ENCODE measurements at regions not wholly inside any gene's neighbourhood (a gene's known extent, or its start where the extent isn't known, plus 50 kb on each side); places are given as distances from the start of the nearest gene placed in this dataset.
A peak's percentile ranks its signal among the peaks of the same experiment; 100 is the strongest.

GRCh38 chr10:29007748-29008610, 280.9 kb upstream of the LYZL1 start:
- no peak overlapping the region for H3K4me3 ChIP-seq (ENCODE audit: low read depth, low read length)
- no peak for DNase-seq (ENCODE audit: low read depth)
- TF ChIP-seq, protein P1, sequence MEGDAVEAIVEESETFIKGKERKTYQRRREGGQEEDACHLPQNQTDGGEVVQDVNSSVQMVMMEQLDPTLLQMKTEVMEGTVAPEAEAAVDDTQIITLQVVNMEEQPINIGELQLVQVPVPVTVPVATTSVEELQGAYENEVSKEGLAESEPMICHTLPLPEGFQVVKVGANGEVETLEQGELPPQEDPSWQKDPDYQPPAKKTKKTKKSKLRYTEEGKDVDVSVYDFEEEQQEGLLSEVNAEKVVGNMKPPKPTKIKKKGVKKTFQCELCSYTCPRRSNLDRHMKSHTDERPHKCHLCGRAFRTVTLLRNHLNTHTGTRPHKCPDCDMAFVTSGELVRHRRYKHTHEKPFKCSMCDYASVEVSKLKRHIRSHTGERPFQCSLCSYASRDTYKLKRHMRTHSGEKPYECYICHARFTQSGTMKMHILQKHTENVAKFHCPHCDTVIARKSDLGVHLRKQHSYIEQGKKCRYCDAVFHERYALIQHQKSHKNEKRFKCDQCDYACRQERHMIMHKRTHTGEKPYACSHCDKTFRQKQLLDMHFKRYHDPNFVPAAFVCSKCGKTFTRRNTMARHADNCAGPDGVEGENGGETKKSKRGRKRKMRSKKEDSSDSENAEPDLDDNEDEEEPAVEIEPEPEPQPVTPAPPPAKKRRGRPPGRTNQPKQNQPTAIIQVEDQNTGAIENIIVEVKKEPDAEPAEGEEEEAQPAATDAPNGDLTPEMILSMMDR (IDR thresholded peaks at IDR 0.05; ENCODE audit: insufficient read depth, low read depth, low read length) = no peak

- no peak overlapping the region for H3K4me3 ChIP-seq (ENCODE audit: low read depth, low read length)
- TF ChIP-seq, protein P1 (IDR thresholded peaks at IDR 0.05; ENCODE audit: insufficient read depth, low read depth, low read length) = no peak
- DNase-seq (ENCODE audit: low read depth) = no peak
Measured at GRCh38 chr10:29009464-29009863, 279.4 kb upstream of the LYZL1 start.

DNA sequence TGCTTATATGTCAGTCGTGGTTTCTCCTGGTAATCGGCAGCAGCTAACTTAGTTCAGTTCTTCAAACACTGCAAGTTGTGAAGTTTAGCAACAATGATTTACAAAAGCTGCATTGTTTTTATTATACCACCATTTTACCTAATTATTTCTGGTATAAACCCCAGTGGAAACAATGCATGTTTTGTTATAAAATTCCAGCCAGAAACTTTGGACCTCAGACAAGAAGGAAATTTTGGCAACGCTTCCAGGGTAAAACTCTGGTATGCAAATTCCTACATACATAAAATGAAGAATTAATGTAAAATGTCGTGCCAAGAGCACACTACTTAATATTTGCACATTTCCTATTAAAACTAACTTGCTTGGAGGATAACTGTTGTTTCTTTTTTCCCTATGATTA, 277.4 kb upstream of the LYZL1 start:
- DNase-seq (ENCODE audit: low read depth) = no peak
- TF ChIP-seq, protein P1 (IDR thresholded peaks at IDR 0.05; ENCODE audit: insufficient read depth, low read depth, low read length) = no peak
- H3K4me3 ChIP-seq (ENCODE audit: low read depth, low read length) = no peak overlapping the region

DNA sequence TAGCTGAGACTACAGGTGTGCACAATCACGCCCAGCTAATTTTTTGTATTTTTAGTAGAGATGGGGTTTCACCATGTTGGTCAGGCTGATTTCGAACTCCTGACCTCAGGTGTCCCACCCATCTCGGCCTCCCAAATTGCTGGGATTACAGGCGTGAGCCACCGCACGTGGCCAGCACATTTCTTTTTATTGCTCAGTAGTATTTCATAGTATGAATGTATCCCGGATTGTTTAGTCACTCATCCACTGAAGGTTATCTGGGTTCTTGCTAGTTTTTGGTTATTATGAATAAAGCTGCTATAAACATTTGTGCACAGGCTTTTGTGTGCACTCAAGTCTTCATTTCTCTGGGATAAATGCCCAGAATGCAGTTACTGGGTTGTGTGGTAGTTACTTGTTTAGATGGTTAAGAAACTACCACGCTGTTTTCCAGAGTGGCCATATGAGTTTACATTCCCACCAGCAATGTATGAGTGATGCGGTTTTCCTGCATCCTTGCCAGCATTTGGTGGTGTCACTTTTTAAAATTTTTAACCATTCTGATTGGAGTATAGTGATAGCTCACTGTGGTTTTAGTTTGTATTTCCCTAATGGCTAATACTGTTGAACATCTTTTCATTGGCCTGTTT, 275.8 kb upstream of the LYZL1 start:
- peak; percentile 31 for DNase-seq (ENCODE audit: low read depth)
- no peak overlapping the region for H3K4me3 ChIP-seq (ENCODE audit: low read depth, low read length)
- TF ChIP-seq, protein P1 (IDR thresholded peaks at IDR 0.05; ENCODE audit: insufficient read depth, low read depth, low read length) = no peak

DNA sequence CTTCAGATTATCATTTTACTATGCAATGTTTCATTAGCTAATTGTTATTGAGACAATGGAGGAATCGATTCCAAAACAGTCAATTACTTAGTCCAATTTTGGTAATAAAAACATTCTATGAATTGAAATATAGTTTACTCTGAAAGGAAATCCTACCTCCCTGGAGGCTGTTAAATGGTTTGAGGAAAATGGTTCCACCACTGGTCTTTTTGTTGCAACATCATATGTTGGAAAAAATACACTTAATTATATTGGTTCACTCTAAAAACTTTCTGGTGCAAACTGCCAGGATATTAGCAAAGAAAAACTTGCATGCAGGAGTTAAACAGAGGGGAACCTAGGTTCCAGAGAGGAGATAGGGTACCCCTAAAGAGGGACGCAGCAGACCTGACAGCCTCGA, 267.3 kb upstream of the LYZL1 start:
- TF ChIP-seq, protein P1 (IDR thresholded peaks at IDR 0.05; ENCODE audit: insufficient read depth, low read depth, low read length) = no peak
- H3K4me3 ChIP-seq (ENCODE audit: low read depth, low read length) = no peak overlapping the region
- no peak for DNase-seq (ENCODE audit: low read depth)

DNA sequence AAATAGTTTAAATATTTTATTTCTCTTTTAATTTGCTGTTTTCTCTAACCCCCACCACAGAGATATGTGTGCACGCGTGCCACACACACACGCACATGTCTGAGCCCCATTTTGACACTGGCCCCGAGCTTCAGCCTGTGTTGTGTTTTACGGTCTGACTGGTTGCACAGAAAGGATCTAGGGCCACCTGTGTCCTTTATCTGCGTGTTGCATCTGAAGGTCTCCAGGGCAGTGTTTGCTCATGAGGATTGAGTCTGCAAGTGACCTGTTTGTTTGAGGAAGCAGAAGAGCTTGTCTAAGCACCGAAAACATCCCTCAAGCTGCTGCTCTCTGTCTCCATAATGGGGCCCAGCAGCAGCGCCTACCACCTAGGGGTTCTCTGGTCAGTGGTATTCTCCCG, 266.4 kb upstream of the LYZL1 start:
- TF ChIP-seq, protein P1 (IDR thresholded peaks at IDR 0.05; ENCODE audit: insufficient read depth, low read depth, low read length) = no peak
- DNase-seq (ENCODE audit: low read depth) = no peak
- no peak overlapping the region for H3K4me3 ChIP-seq (ENCODE audit: low read depth, low read length)
